NB4 (cell line): ENCODE measurements at regions not wholly inside any gene's neighbourhood (a gene's known extent, or its start where the extent isn't known, plus 50 kb on each side); places are given as distances from the start of the nearest gene placed in this dataset.

Experiments
- DNase-seq: peaks from one replicate; pipeline ENCODE4 v3.0.0; 2010; ENCODE audit warnings: low read depth
- H3K4me3 ChIP-seq: one replicate; pipeline ENCODE4 v1.5.1; 2011; ENCODE audit warnings: mild to moderate bottlenecking, low read depth, low read length, moderate library complexity
- MYC ChIP-seq: IDR thresholded peaks from 2 replicates; pipeline ENCODE4 v1.6.1; 2011; ENCODE audit warnings: low read depth, low read length
- POLR2A ChIP-seq: IDR thresholded peaks from 2 replicates; pipeline ENCODE4 v1.6.1; 2011; ENCODE audit warnings: mild to moderate bottlenecking; ENCODE audit not compliant: insufficient read length; ENCODE audit errors: extremely low read depth
- TF ChIP-seq, protein P1 (sequence below): IDR thresholded peaks from 2 replicates; pipeline ENCODE4 v1.6.1; 2011; ENCODE audit warnings: low read depth, low read length
- TF ChIP-seq, protein P2 (sequence below): IDR thresholded peaks from one replicate; pipeline ENCODE4 v1.5.1; 2012; ENCODE audit warnings: low read depth, low read length

- no peak overlapping the region for H3K4me3 ChIP-seq
- TF ChIP-seq, protein P1, sequence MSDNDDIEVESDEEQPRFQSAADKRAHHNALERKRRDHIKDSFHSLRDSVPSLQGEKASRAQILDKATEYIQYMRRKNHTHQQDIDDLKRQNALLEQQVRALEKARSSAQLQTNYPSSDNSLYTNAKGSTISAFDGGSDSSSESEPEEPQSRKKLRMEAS: no peak
- TF ChIP-seq POLR2A (no peak), MYC (no peak)
- TF ChIP-seq, protein P2, sequence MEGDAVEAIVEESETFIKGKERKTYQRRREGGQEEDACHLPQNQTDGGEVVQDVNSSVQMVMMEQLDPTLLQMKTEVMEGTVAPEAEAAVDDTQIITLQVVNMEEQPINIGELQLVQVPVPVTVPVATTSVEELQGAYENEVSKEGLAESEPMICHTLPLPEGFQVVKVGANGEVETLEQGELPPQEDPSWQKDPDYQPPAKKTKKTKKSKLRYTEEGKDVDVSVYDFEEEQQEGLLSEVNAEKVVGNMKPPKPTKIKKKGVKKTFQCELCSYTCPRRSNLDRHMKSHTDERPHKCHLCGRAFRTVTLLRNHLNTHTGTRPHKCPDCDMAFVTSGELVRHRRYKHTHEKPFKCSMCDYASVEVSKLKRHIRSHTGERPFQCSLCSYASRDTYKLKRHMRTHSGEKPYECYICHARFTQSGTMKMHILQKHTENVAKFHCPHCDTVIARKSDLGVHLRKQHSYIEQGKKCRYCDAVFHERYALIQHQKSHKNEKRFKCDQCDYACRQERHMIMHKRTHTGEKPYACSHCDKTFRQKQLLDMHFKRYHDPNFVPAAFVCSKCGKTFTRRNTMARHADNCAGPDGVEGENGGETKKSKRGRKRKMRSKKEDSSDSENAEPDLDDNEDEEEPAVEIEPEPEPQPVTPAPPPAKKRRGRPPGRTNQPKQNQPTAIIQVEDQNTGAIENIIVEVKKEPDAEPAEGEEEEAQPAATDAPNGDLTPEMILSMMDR: no peak
- no peak for DNase-seq
Observed at GRCh38 chr9:129557192-129558036, 63.5 kb downstream of the C9orf50 start.

GRCh38 chr9:129556491-129557191 lies 64.3 kb downstream of the C9orf50 start:
- no peak overlapping the region for H3K4me3 ChIP-seq
- no peak for DNase-seq
- TF ChIP-seq POLR2A (no peak), MYC (no peak)
- TF ChIP-seq, protein P2: no peak
- TF ChIP-seq, protein P1: no peak

DNA sequence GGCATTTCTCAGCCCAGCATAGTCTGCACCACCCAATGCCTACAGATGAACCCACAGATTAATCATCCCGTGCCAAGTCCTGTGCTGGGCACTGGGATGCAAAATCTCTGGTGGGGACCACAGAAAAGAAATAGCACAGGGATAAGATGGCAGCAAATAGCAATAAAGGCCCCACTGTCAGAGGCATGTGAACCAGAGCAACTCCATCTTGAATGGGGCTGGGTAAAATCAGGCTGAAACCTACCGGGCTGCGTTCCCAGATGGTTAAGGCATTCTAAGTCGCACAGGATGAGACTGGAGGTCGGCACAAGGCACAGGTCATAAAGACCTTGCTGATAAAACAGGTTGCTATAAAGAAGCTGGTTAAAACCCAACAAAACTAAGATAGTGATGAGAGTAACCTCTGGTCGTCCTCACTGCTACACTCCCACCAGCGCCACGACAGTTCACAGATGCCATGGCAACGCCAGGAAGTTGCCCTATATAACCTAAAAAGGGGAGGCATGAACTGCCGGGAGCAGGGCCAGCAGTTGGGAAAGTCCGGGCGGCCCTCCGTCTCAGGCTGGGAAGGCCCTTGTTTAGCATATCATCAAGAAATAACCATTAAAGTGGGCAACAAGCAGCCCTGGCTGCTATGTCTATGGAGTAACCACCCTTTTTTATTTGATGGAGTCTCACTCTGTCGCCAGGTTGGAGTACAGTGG lies 65.2 kb downstream of the C9orf50 start:
- no peak overlapping the region for H3K4me3 ChIP-seq
- TF ChIP-seq, protein P1: no peak
- TF ChIP-seq, protein P2: no peak
- TF ChIP-seq MYC: no peak
- no peak for TF ChIP-seq POLR2A
- no peak for DNase-seq

DNA sequence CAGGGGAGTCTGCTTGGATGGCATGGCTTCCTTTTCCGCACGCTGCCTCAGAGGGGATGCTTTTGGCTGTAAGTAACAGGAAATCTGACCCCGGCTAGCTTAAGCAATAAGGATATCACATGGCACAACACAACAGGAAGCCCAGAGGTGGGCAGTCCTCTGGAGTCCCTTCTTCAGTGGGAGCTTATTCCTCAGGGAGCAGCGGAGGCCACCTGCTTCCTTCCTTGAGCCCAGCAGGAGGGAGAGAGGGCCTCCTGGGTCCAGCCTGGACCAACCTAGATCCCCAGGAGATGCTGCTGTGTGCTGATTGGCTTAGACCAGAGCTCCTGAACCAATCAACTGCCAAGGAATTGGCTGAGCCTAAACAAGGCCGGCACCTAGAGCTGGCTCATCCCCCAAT lies 66.3 kb downstream of the C9orf50 start:
- no peak overlapping the region for H3K4me3 ChIP-seq
- DNase-seq: peak; percentile 32
- TF ChIP-seq POLR2A (no peak), MYC (no peak)
- TF ChIP-seq, protein P1: 0 out of 2 replicates have a peak, but pooled peaks have one; percentile 35
- TF ChIP-seq, protein P2: no peak

DNA sequence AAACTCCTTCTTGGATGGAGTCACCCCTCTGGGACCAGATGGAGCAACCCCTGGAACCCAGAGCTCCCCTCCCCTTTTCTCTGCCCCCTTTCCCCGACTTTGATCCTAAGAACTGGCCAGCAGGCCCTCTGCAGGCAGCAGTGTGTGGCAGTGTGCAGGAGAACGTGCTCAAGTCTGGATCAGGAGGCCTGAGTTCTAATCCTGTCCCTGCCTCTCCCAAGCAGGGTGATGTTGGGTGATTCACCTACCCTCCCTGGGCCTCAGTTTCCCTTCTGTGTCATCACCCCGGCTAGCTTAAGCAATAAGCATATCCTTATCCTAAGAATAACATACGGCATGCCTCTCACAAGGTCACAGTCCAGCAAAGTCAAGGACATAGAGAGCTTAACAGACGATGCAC lies 67.6 kb downstream of the C9orf50 start:
- no peak overlapping the region for H3K4me3 ChIP-seq
- TF ChIP-seq, protein P1: no peak
- TF ChIP-seq POLR2A: no peak
- TF ChIP-seq, protein P2: no peak
- no peak for TF ChIP-seq MYC
- no peak for DNase-seq
